Ovary (tissue), 3 donors: ENCODE measurements at regions not wholly inside any gene's neighbourhood (a gene's known extent, or its start where the extent isn't known, plus 50 kb on each side); places are given as distances from the start of the nearest gene placed in this dataset.

Experiments used
- CTCF ChIP-seq, 3 donors: fragments of 450-650 bp in 2 of 3; fragments of 200-600 bp in 1 of 3; IDR thresholded peaks; one replicate each; pipeline versions ENCODE4 v1.5.1 to v1.8.0; 2016 to 2022; ENCODE audit warnings: antibody characterized with exemption in 3 of 3, mild to moderate bottlenecking in 1 of 3
- EP300 ChIP-seq: sonication (generic); formaldehyde crosslinking; IDR thresholded peaks from one replicate; pipeline ENCODE4 v1.6.1; 2017; ENCODE audit warnings: antibody characterized with exemption
- POLR2A ChIP-seq: fragments of 450-650 bp; IDR thresholded peaks from one replicate; pipeline ENCODE4 v1.6.1; 2017; ENCODE audit warnings: antibody characterized with exemption, mild to moderate bottlenecking, moderate library complexity
- donor health status: DM: no; HTN: no; CAD: no.

- TF ChIP-seq POLR2A, result no peak
- no peak for TF ChIP-seq CTCF (IDR thresholded peaks at IDR 0.05)
- no peak for TF ChIP-seq EP300
Measured at GRCh38 chr5:96113170-96113939, 151.7 kb upstream of the ELL2 start.
